K562 (cell line): ENCODE measurements at regions not wholly inside any gene's neighbourhood (a gene's known extent, or its start where the extent isn't known, plus 50 kb on each side); places are given as distances from the start of the nearest gene placed in this dataset.

ENCODE experiments used
- ATAC-seq: fragments of 200-7000 bp; cut with Tn5 transposase; 3 replicates; pipeline ENCODE4 v1.9.1; 2020; ENCODE audit warnings: moderate library complexity
- BruUV-seq: library from RNA; stranded (reverse); fragments of 400-500 nt; replicated peaks from 2 replicates; lab custom pipeline; 2021; lab: Mats Ljungman, UMichigan
- CTCF ChIA-PET: fragments of 300-600 bp; formaldehyde crosslinking; extraction: SDS; loops from one replicate; lab custom pipeline; 2021; ENCODE audit warnings: low intra/inter-chr PET ratio; lab: Yijun Ruan, JAX
- POLR2A ChIA-PET: fragments of 300-600, 350-650 bp; sonication (Branson Sonifier 250); formaldehyde crosslinking; extraction: SDS; loops from one replicate; lab custom pipeline; 2021; ENCODE audit warnings: antibody characterized with exemption, inconsistent platforms; lab: Yijun Ruan, JAX
- DNase-seq, 4 experiments: peaks; one replicate each; pipeline versions ENCODE4 v3.0.0 to v3.0.0-alpha.2; 2011 to 2018; ENCODE audit warnings: low spot score in 3 of 4, mixed read lengths in 3 of 4; ENCODE audit errors: extremely low read depth in 1 of 4
- FAIRE-seq: peaks from 2 replicates; lab custom pipeline; 2011; peaks lifted over from hg19 to GRCh38; lab: Jason Lieb, UNC
- H2AFZ ChIP-seq: 2 replicates; pipeline ENCODE4 v1.6.0; 2011; ENCODE audit warnings: low read depth, low read length, control low read depth, inconsistent platforms
- H3K27ac ChIP-seq: fragments of 200-600 bp; 3 replicates; pipeline ENCODE4 v1.8.0; 2011; ENCODE audit warnings: low read depth, mild to moderate bottlenecking, control low read depth, inconsistent platforms, low read length, moderate library complexity, mixed read lengths; ENCODE audit errors: extremely low read depth
- H3K27me3 ChIP-seq, 2 experiments: fragments of 300-600 bp in 1 of 2; 2 replicates in 1 of 2; 3 replicates in 1 of 2; pipeline versions ENCODE4 v1.6.0 to v1.8.0; 2011; ENCODE audit warnings: inconsistent platforms in 2 of 2, low read length in 2 of 2, mild to moderate bottlenecking in 1 of 2, mixed read lengths in 1 of 2, moderate library complexity in 1 of 2; ENCODE audit not compliant: control insufficient read depth in 2 of 2, insufficient read depth in 2 of 2
- H3K36me3 ChIP-seq: fragments of 300-600 bp; 3 replicates; pipeline ENCODE4 v1.8.0; 2011; ENCODE audit warnings: mild to moderate bottlenecking, low read length, inconsistent platforms; ENCODE audit not compliant: control insufficient read depth, insufficient read depth
- H3K4me1 ChIP-seq, 2 experiments: fragments of 200-600 bp in 1 of 2; replicated peaks in 1 of 2; 2 replicates in 1 of 2; 3 replicates in 1 of 2; pipeline versions ENCODE4 v1.5.1 to v1.8.0; 2011; ENCODE audit warnings: inconsistent platforms in 2 of 2, low read length in 2 of 2, mild to moderate bottlenecking in 1 of 2, mixed read lengths in 1 of 2, moderate library complexity in 1 of 2; ENCODE audit not compliant: control insufficient read depth in 2 of 2, insufficient read depth in 2 of 2
- H3K4me2 ChIP-seq: 2 replicates; pipeline ENCODE4 v1.6.1; 2011; ENCODE audit warnings: low read length, control low read depth, inconsistent platforms, mixed read lengths; ENCODE audit not compliant: insufficient read depth
- H3K4me3 ChIP-seq: fragments of 200-600 bp; sonication (generic), shearing (Covaris generic); 2 replicates; pipeline ENCODE4 v1.5.1; 2016; ENCODE audit warnings: control low read depth, inconsistent platforms
- H3K79me2 ChIP-seq: fragments of 200-600 bp; 3 replicates; pipeline ENCODE4 v1.8.0; 2011; ENCODE audit warnings: low read length, inconsistent platforms; ENCODE audit not compliant: control insufficient read depth, insufficient read depth
- H3K9ac ChIP-seq, 2 experiments: 2 replicates each; pipeline versions ENCODE4 v1.6.0 to v1.6.1; 2011; ENCODE audit warnings: low read depth in 2 of 2, low read length in 2 of 2, control low read depth in 1 of 2, inconsistent platforms in 1 of 2, mild to moderate bottlenecking in 1 of 2, mixed read lengths in 1 of 2; ENCODE audit not compliant: insufficient read depth in 1 of 2
- H3K9me1 ChIP-seq: one replicate; pipeline ENCODE4 v1.6.0; 2011; ENCODE audit warnings: inconsistent platforms, mild to moderate bottlenecking, low read length, moderate library complexity; ENCODE audit not compliant: control insufficient read depth, insufficient read depth
- H3K9me3 ChIP-seq: replicated peaks from 2 replicates; pipeline ENCODE4 v1.5.1; 2011; ENCODE audit warnings: low read depth, low read length, inconsistent platforms; ENCODE audit not compliant: control insufficient read depth, insufficient read depth
- H4K20me1 ChIP-seq: replicated peaks from 2 replicates; pipeline ENCODE4 v1.6.1; 2011; ENCODE audit warnings: low read length, inconsistent platforms, mixed read lengths; ENCODE audit not compliant: control insufficient read depth, insufficient read depth
- CEBPB ChIP-seq: fragments of 450-650 bp; IDR thresholded peaks from 2 replicates; pipeline ENCODE4 v1.6.1; 2016; ENCODE audit warnings: missing genetic modification characterization, missing compliant biosample characterization
- CEBPG ChIP-seq, 3 experiments: fragments of 200-800 bp in 1 of 3; sonication (Bioruptor generic) in 1 of 3; sonication (generic) in 1 of 3; formaldehyde crosslinking in 1 of 3; IDR thresholded peaks in 2 of 3; conservative IDR thresholded peaks in 1 of 3; 2 replicates each; pipeline versions ENCODE4 v1.6.1 to v1.8.0; 2016 to 2022; ENCODE audit warnings: missing compliant biosample characterization in 2 of 3, missing genetic modification characterization in 2 of 3, mild to moderate bottlenecking in 1 of 3, missing genetic modification reagents in 1 of 3
- MEF2D ChIP-seq: conservative IDR thresholded peaks from 2 replicates; pipeline ENCODE4 v1.6.1; 2016; ENCODE audit warnings: low read depth, missing genetic modification characterization, missing compliant biosample characterization
- MYBL2 ChIP-seq, 2 experiments: fragments of 450-650 bp in 1 of 2; sonication (generic) in 1 of 2; formaldehyde crosslinking in 1 of 2; IDR thresholded peaks; 2 replicates each; pipeline versions ENCODE4 v1.6.1 to v1.8.1; 2017 to 2022; ENCODE audit warnings: borderline replicate concordance in 1 of 2, inconsistent platforms in 1 of 2, low read depth in 1 of 2, mild to moderate bottlenecking in 1 of 2, missing genetic modification reagents in 1 of 2, moderate library complexity in 1 of 2
- ZNF282 ChIP-seq: sonication (generic); formaldehyde crosslinking; IDR thresholded peaks from 2 replicates; pipeline ENCODE4 v1.8.1; 2023; ENCODE audit warnings: missing genetic modification reagents
- ZNF57 ChIP-seq: fragments of 450-650 bp; formaldehyde crosslinking; IDR thresholded peaks from 2 replicates; pipeline ENCODE4 v1.4.0; 2020; ENCODE audit warnings: mild to moderate bottlenecking, moderate library complexity
- WGBS: fragments of 100-300 bp; shearing (Covaris generic); methylation state at CpG from one replicate; pipeline ENCODE4 v1.1.6; 2016; ENCODE audit warnings: low coverage, mixed read lengths; ENCODE audit not compliant: insufficient coverage; ENCODE audit errors: missing lambda C conversion rate; 5-methylcytosine and 5-hydroxymethylcytosine counted together
- in situ Hi-C: fragments of 300-500 bp; cut with MboI; formaldehyde crosslinking; loops from 4 replicates; pipeline ENCODE4 v1.15.0; 2018; ENCODE audit warnings: inconsistent platforms, mixed read lengths
- intact Hi-C: fragments of 100-400 bp; cut with micrococcal nuclease; formaldehyde crosslinking; loops from 2 replicates; pipeline ENCODE4 v1.14.2; 2022

DNA sequence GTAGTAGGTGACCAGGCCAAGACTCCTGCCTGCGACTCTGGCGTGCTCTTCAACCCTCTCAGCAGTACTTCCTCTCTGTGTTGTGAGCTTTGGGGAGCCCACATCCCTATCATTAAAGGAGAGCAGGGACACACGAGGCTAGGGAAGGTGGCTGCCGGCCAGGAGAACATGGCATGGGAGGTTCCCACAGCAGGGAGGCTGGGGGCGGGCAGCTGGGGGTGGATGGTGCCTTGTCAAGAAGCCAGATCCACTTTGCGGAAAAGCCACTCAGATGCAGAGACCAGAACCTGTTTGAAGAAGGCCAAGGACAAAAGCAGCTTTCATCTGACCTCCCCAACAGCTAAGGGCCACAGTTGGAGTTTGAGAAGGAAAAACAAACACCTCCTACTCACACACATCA, 198.6 kb downstream of the BCL11B start (continued):
- TF ChIP-seq MYBL2 (IDR thresholded peaks at IDR 0.05; ENCODE audit: low read depth) (no peak), MYBL2 (CRISPR knock-in tag; IDR thresholded peaks at IDR 0.05; ENCODE audit: borderline replicate concordance) (no peak)

GRCh38 chr14:99075061-99075460, 196.9 kb downstream of the BCL11B start:
- FAIRE-seq (no peak), ATAC-seq (no peak), DNase-seq (no peak)
- Histone ChIP-seq H3K9me1 (no peaks in the 10 kb centered on the region), H2AFZ (no peak overlapping the region), H4K20me1 (no peaks in the 10 kb centered on the region), H3K27ac (no peak overlapping the region), H3K9ac (no peak overlapping the region), H3K27me3 (no peaks in the 10 kb centered on the region), H3K4me3 (no peak overlapping the region), H3K4me2 (no peak overlapping the region), H3K79me2 (no peaks in the 10 kb centered on the region), H3K9me3 (no peaks in the 10 kb centered on the region), H3K4me1 (no peaks in the 10 kb centered on the region), H3K36me3 (no peaks in the 10 kb centered on the region)
- intact Hi-C loops = no loop called here
- 0% methylated on average over 9 of the region's 11 CpGs for WGBS
- CTCF ChIA-PET = no interaction called here
- in situ Hi-C loops = no loop called here
- no peak for TF ChIP-seq MEF2D (tag)
- 0 out of 2 replicates have a peak, but pooled peaks have one; percentile 27 for TF ChIP-seq CEBPB (tag)
- TF ChIP-seq CEBPG (CRISPR knock-in tag; IDR thresholded peaks at IDR 0.05) = no peak
- 0 out of 4 replicates have a peak, but pooled peaks of 1 of the 2 experiments have one; percentile 18 for TF ChIP-seq CEBPG (tag; conservative IDR thresholded peaks at IDR 0.05 in 1 of 2, IDR thresholded peaks at IDR 0.05 in 1 of 2)
- no peak for TF ChIP-seq ZNF57 (CRISPR knock-in tag)
- TF ChIP-seq ZNF282 (CRISPR knock-in tag) = no peak
- POLR2A ChIA-PET = interaction anchor here (0.7 kb wide), 1 partner anchor 20 kb away, joined by 3 read pairs; no protein-coding TSS in a partner anchor
- BruUV-seq = no TSS peak
